ENCODE measurements at regions not wholly inside any gene's neighbourhood (a gene's known extent, or its start where the extent isn't known, plus 50 kb on each side); places are given as distances from the start of the nearest gene placed in this dataset.

DNA sequence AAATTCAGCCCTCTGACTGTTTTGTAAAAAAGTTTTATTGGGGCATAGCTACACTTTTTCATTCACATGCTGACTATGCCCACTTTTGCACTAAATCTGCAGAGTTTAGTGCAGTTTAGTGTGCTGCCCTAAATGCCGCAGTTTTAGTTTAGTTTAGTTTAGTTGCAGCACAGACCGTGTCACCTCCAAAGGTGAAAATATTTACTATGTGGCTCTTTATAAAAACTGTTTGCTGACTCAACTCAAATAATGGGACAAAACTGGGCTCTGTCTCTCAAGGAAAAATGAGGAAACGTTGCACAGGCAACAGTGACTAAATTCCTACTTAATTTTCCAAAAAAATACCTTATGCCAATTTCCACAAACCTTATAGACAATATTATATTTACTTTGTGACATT, 314.2 kb downstream of the C4orf33 start:
- POLR2A ChIA-PET (ENCODE audit: unreplicated experiment): no interaction called here

More for the DNA sequence above, 314.2 kb downstream of the C4orf33 start:
- no CpG with 5 or more reads among the region's 3 CpGs for WGBS, 2 experiments (ENCODE audit: extremely low coverage in 2 of 2, insufficient read length in 1 of 2)
- no peak overlapping the region for H3K56ac ChIP-seq (ENCODE audit: extremely low read depth, insufficient read depth, low read length)
- no peak overlapping the region for H3K27ac ChIP-seq (ENCODE audit: insufficient read depth, low read length)
- no peaks in the 10 kb centered on the region for H3K27me3 ChIP-seq (ENCODE audit: control insufficient read depth, insufficient read depth, low read length)
- no peaks in the 10 kb centered on the region for H3K4me1 ChIP-seq (ENCODE audit: control insufficient read depth, insufficient read depth, low read length)
- H3K79me1 ChIP-seq (ENCODE audit: low read depth in 1 of 2, low read length in 2 of 2): no peaks in the 10 kb centered on the region
- H4K8ac ChIP-seq (ENCODE audit: low read depth in 2 of 2, low read length in 2 of 2): no peak overlapping the region
- H3K9me3 ChIP-seq (ENCODE audit: control insufficient read depth, insufficient read depth, low read length): no peaks in the 10 kb centered on the region
- no peak overlapping the region for H4K5ac ChIP-seq (ENCODE audit: low read depth, low read length)
- no peak overlapping the region for H2AFZ ChIP-seq (replicated peaks; ENCODE audit: low read length, poor library complexity)
- H3K36me3 ChIP-seq (ENCODE audit: control insufficient read depth, insufficient read depth, low read length): no peaks in the 10 kb centered on the region
- in situ Hi-C loops (cut with MboI; ENCODE audit: low sequenced_read_pairs) (no loop called here), intact Hi-C loops (cut with micrococcal nuclease) (no loop called here), dilution Hi-C loops (cut with HindIII; ENCODE audit: low sequenced_read_pairs, unreplicated experiment) (no loop called here)
- TF ChIP-seq CEBPB (IDR thresholded peaks at IDR 0.05; ENCODE audit: low read depth, low read length): no peak
- TF ChIP-seq NFE2L2 (IDR thresholded peaks at IDR 0.05; ENCODE audit: low read depth, low read length): no peak
- TF ChIP-seq POLR2A (IDR thresholded peaks at IDR 0.05; ENCODE audit: low read depth, low read length): no peak
- TF ChIP-seq FOS (IDR thresholded peaks at IDR 0.05; ENCODE audit: low read depth, low read length): no peak
- no peak for TF ChIP-seq BHLHE40 (IDR thresholded peaks at IDR 0.05; ENCODE audit: low read depth, low read length)
- TF ChIP-seq MAFK (IDR thresholded peaks at IDR 0.05; ENCODE audit: low read depth, low read length): no peak
- no peak for TF ChIP-seq MXI1 (IDR thresholded peaks at IDR 0.05; ENCODE audit: borderline replicate concordance, low read depth, low read length)
- no peak for TF ChIP-seq SMC3 (IDR thresholded peaks at IDR 0.05; ENCODE audit: low read depth, low read length)
- TF ChIP-seq, protein P1, sequence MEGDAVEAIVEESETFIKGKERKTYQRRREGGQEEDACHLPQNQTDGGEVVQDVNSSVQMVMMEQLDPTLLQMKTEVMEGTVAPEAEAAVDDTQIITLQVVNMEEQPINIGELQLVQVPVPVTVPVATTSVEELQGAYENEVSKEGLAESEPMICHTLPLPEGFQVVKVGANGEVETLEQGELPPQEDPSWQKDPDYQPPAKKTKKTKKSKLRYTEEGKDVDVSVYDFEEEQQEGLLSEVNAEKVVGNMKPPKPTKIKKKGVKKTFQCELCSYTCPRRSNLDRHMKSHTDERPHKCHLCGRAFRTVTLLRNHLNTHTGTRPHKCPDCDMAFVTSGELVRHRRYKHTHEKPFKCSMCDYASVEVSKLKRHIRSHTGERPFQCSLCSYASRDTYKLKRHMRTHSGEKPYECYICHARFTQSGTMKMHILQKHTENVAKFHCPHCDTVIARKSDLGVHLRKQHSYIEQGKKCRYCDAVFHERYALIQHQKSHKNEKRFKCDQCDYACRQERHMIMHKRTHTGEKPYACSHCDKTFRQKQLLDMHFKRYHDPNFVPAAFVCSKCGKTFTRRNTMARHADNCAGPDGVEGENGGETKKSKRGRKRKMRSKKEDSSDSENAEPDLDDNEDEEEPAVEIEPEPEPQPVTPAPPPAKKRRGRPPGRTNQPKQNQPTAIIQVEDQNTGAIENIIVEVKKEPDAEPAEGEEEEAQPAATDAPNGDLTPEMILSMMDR (conservative IDR thresholded peaks at IDR 0.05; ENCODE audit: low read depth, low read length): no peak
- no peak for TF ChIP-seq RCOR1 (IDR thresholded peaks at IDR 0.05; ENCODE audit: insufficient replicate concordance, low read length)
- TF ChIP-seq MAZ (IDR thresholded peaks at IDR 0.05; ENCODE audit: borderline replicate concordance, low read depth, low read length): no peak
- no peak for TF ChIP-seq RFX5 (IDR thresholded peaks at IDR 0.05; ENCODE audit: low read depth, low read length)
- no peak for TF ChIP-seq RAD21 (IDR thresholded peaks at IDR 0.05; ENCODE audit: low read length)
- no peak overlapping the region for H2BK5ac ChIP-seq (ENCODE audit: low read depth, low read length, poor library complexity, severe bottlenecking)
- H4K91ac ChIP-seq (ENCODE audit: insufficient read depth, low read depth, low read length): no peak overlapping the region
- H3K18ac ChIP-seq (ENCODE audit: low read depth, low read length): no peak overlapping the region
- no peak overlapping the region for H3K9ac ChIP-seq (ENCODE audit: low read depth, low read length)
- no peaks in the 10 kb centered on the region for H4K20me1 ChIP-seq (ENCODE audit: insufficient read depth, low read length)
- no peak overlapping the region for H3K23ac ChIP-seq (ENCODE audit: low read depth, low read length)
- no peak overlapping the region for H3K4ac ChIP-seq (ENCODE audit: low read depth, low read length)
- no peak overlapping the region for H3K4me3 ChIP-seq (ENCODE audit: insufficient read depth, low read depth, low read length)
- ATAC-seq (ENCODE audit: low read depth): no peak
- no peak overlapping the region for H2AK5ac ChIP-seq (ENCODE audit: low read depth, low read length)
- H3K4me2 ChIP-seq (ENCODE audit: low read depth, low read length): no peak overlapping the region
- no peak overlapping the region for H2AK9ac ChIP-seq (replicated peaks; ENCODE audit: low read depth, low read length, poor library complexity)
- no peak for DNase-seq
- no peak overlapping the region for H3K14ac ChIP-seq (replicated peaks; ENCODE audit: low read depth, low read length)
- no peak overlapping the region for H2BK15ac ChIP-seq (ENCODE audit: low read depth, low read length)
- no peak overlapping the region for H2BK20ac ChIP-seq (ENCODE audit: low read depth, low read length)
- H3K9me1 ChIP-seq (ENCODE audit: insufficient read depth, low read length): no peaks in the 10 kb centered on the region
- H2BK120ac ChIP-seq (ENCODE audit: low read depth, low read length): no peak overlapping the region
- no TSS peak for BruUV-seq (replicated peaks)
- CTCF ChIA-PET: no interaction called here

All from IMR-90 (cell line).